CD4-positive, alpha-beta T cell treated with Interleukin-10 for 1 hour (primary cell): ENCODE measurements at regions not wholly inside any gene's neighbourhood (a gene's known extent, or its start where the extent isn't known, plus 50 kb on each side); places are given as distances from the start of the nearest gene placed in this dataset.
"Not testable (repeated sequence)": the region's sequence is repeated elsewhere in the genome, so short reads cannot be mapped to it uniquely, and the experiment has no call there.

Experiments used
- DNase-seq: peaks from one replicate; pipeline ENCODE4 v3.0.0-alpha.2; 2020

DNA sequence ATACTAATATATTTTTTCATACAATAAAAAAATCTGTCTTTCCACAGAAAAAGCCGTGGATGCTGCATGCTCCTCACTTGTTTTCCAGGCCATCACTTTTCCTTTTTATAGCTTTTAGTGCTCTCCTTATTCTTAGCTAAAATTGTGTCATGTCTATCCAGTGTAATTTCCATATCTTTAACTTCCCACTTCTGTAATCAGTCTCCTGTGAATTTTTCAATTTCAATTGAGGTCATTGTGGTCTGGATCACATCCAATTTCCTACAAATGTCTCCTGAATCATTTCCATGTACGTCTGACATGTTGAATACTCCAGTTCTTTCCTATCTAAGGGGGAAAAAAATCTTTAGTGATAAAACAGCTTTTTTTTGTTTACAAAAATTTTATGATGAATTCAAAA lies 838.2 kb upstream of the B3GALT2 start:
- DNase-seq, result no peak

DNA sequence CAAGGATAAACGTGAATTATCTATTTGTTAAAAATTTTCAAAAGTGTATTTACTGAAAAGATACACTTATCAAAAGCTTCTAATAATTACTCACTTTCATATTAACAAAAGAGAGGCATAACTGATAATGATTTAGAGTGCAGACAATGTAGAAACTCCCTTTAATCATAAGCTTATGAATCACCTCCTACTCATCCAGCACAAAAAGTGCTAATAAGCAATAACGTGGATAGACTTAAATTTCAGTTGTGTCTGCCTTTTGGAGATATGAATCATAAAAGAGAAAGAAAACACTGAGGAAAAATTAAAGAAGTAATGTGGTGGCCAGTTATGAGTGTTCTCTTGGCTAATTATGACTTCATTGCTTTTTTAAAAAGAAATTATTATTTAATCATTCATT lies 827.6 kb upstream of the B3GALT2 start:
- no peak for DNase-seq

DNA sequence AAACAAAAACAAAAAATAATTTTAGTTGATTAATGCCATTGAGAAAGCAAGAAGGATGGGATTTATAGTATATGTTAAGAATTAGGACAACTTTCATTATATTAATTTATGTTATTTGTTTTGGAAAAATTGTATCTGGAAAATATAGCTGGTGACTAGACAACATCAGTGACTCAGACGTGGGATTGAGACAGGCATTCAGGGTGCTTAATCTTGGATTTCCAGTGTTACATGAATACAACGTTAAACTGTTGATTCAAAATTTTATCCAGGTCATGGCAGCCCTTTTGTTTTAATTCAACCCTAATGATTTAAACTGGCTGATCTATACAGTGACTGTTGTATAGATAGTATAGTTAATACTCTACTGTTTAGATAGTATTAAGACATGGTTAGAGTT lies 827.1 kb upstream of the B3GALT2 start:
- no peak for DNase-seq

DNA sequence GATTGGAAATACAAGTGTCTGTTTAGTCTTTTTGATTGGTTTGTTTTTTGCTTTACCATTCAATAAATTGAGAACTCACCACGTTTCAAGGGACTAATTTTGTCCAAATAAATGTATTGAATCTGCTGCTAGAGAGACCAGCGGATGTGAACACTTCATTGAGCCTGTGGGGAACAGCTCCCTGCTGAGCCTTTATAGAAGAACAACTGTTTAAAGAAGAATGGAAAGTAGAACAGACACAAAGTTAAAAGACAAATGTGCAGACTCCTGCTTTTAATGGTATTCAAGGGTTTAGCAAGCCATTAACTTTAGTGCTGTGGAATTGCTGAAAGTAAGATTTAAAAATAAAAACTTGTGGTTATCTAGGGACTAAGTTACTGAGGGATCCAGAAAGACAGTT lies 817.7 kb upstream of the B3GALT2 start:
- no peak for DNase-seq

DNA sequence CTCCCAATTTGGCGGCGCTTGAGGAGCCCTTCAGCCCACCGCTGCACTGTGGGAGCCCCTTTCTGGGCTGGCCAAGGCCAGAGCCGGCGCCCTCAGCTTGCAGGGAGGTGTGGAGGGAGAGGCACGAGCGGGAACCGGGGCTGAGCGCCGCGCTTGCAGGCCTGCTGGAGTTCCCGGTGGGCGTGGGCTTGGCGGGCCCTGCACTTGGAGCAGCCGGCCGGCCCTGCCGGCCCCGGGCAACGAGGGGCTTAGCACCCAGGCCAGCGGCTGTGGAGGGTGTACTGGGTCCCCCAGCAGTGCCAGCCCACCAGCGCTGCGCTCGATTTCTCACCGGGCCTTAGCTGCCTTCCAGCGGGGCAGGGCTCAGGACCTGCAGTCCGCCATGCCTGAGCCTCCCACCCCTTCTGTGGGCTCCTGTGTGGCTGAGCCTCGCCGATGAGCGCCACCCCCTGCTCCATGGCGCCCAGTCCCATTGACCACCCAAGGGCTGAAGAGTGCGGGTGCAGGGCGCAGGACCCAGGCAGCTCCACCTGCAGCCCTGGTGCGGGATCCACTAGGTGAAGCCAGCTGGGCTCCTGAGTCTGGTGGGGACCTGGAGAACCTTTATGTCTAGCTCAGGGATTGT lies 815.4 kb upstream of the B3GALT2 start:
- DNase-seq, result not testable (repeated sequence)

DNA sequence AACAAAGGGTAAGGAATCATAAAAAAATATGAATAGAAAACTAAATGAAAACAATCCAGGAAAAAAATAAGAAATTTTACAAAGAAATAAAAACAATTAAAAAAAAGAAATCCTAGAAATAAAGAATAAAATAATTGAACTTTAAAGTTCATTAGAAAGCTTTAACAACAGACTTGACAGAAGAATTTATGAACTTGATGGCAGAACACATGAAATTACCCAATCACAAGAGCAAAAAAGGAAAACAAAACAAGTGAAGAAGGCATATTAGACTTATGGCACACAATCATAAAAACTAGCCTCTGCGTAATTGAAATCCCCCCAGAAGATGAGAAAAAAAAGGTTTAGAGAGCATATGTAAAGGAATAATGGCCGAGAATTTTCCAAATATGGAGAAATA lies 802.5 kb upstream of the B3GALT2 start:
- no peak for DNase-seq

DNA sequence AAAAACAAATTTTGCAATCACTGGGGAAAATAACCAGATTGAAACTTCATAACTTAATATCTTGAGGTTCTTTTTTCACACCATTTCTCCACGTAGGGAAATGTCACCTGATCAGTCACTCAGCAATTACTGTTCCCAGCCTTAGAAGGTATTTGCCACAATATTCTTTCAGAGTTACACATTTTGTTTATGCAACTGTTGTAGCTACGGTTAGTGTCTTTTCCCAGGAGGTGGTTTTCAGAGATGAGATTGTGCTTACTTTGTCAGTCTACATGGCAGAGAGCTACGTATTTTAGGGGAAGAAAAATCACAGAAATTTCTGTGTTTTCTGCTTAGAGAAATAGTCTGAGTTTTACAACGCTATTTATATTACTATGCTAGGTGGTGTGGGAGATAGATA lies 792.8 kb upstream of the B3GALT2 start:
- DNase-seq, result no peak

DNA sequence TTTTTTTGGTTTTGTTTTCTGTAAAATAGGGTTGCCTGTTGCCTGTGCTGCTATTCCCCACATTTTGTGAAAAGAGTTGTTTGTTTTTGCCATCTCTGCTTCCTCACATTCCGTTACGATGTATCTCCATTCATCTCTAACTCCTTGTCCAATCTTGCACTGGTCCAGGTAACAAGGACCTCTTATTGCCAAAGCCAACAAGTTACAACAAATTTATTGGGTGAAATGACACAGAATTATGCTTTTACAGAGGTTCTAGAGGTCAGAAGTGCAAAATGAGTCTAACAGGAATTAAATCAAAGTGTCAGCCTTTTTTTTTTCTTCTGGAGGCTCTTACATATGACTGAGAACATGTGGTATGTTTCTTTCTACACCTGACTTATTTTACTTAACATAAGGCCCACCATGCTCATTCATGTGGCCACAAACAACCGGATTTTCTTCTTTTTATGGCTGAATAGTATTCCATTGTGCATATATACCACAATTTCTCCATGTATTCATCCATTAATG lies 787.9 kb upstream of the B3GALT2 start:
- no peak for DNase-seq

DNA sequence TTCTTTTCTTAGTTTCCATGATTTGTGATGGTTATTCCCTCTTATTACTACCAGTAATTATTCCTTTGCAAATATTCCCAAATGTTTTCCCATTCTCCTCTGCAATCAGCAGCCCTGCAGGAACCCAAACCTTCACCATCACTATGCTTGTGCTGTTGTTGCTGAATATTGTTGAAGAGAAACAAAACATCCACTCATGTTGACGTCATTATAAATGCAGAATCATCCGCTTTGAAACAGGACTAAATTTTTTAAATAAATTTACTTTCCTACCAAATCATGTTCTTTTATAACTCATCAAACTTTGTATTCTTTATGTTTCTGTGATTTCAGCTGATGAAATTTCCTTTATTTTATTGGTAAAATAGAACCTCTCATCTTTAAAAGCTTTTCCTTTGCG lies 787.0 kb upstream of the B3GALT2 start:
- no peak for DNase-seq

DNA sequence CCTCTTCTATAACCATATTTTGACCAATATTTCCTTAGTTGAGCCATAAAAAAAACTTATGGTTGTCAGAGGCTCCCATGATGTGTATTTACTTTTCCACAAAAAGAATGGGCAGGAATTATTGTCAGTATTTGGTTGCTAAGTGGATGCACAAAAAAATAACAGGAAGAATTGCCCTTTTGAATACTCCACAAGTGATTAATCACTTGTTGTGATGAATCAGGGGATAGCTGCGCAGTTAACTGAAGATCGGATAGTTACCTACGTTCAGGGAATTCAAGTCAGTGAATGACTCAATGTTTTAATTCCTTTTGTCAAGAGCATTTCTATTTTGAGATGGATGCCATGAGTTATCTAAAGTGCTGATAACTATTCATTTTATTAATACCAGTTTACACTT lies 785.2 kb upstream of the B3GALT2 start:
- no peak for DNase-seq

DNA sequence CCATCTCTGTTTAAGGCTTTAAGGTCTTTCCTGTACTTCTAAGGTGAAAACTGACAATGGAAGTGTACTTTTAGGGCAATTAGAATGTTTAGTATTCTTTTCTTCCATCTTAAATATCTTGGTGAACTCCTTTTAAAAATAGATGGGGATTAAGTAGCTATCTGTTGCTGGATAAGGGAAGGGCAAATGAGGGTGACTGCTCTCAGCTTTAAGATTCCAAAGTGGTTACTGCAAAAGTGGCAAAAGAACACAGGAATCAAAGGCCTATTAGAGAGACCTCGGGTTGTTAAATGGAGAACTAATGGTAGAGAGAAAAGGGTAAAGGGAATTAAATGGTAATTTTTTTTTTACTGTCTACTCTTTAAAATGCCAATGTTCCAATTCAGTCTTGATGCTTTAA lies 774.1 kb upstream of the B3GALT2 start:
- DNase-seq, result no peak

DNA sequence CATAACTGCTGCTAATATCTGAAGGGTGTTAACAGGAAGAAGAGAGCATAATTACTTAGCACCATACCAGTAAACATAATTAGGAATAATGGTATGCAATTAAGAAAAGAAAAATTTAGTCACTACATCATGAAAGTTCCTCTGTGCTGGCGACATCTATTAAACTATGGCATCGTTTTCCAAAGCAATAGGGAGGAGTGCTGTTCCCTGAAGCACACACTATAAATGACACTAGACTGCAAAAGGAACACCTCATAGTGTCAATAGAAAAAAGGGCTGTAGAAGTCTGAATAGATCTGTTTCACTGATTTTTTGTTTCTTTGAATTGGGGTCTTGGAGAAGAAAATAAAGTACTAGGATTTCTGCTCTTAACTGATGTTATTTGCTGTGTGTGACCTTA lies 773.6 kb upstream of the B3GALT2 start:
- DNase-seq, result no peak

DNA sequence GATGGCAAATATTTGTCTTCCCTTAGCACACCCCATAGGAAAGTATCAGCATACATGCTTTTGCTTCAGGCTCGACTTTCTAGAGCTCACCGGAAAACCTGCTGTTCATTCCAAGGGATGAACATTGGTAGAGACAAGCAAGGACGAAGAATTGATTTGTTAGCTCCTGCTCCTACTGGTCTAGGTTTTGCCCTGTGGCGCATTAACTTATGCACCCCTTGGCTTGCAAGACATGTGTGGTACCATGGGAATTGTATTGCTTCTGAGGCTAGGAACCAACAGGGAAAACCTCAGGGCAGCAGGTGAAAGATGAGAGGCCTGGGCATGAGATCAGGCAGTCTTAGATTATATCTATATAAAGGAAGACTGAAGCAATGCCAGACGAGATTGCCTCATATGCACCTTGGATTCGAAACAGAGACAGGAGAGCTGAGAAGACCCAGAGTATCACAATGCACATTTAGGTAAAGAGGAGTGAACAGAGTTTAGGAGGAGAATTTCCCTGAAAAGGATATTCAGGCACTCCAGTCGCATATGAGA lies 771.2 kb upstream of the B3GALT2 start:
- no peak for DNase-seq

DNA sequence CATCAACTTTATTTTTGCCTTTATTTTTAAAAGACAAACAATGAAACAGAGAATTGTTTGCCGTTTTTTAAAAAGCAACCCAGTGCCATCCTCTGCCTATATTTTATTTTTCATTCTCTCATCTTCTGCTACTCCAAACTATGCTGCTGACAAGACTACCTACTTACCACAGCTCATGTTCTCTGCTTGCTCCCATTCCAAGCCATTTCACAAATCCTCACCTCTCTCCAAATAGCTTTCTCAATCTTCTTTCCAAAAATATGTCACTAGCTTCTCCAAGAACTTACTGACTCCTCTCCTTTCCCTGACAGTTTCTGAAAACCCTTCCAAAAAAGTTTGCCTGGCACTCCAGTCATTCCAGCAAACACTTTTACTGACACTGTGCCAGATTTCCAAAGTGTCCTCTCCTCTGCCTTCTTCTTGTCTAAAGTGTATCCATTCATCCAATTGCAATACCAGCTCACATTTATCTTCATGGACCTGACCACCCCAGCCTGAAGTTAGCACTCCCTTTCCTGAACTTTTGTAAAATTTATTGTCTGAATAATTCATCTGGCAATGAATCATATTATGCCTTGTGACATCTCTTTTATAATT lies 766.5 kb upstream of the B3GALT2 start:
- DNase-seq, result no peak

DNA sequence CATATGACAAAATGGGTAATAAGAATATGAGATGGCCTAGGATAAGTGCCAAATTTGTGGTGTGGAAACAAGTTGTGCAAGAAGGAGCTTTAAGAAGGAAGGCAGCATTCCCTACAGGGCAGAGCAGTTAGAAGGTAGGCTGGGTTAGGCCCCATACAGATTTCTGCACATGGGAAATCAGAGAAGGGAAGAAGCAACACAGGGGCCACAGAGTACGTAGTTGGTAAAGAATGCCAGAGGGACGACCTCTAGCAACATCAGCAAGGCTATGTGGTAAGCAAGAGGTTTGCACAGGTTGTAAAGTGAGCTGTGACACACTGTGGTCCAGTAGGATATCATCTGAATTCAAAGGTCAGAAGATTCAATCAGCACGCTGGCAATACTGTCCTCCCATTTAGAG lies 765.6 kb upstream of the B3GALT2 start:
- DNase-seq, result no peak

DNA sequence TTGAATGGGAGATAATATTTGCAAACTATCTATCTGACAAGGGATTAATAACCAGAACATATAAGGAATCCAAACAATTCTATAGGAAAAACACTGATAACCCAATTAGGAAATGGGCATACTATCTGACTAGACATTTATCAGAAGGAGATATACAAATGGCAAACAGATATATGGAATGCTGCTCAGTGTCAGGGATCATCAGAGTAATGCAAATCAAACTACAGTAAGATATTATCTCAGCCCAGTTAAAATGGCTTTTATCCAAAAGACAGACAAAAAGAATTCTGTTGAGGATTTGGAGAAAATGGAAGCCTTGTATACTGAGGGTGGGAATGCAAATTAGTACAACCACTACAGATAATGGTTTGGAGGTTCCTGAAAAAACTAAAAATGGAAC lies 758.0 kb upstream of the B3GALT2 start:
- no peak for DNase-seq

DNA sequence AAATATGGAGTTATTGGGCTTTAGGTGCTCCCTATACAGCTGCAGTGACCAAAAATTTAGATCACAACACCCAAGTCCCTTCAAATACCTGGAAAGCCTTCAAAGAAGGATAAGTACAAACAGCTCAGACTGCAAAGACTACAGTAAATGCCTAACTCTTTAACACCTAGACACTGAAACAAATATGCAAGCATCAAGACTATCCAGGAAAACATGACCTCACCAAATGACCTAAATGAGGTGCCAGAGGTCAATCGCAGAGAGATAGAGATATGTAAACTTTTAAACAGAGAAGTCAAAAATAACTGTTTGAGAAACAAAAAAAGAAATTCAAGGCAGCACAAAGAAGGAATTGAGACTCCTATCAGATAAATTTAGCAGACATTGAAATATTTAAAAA lies 753.8 kb upstream of the B3GALT2 start:
- no peak for DNase-seq

DNA sequence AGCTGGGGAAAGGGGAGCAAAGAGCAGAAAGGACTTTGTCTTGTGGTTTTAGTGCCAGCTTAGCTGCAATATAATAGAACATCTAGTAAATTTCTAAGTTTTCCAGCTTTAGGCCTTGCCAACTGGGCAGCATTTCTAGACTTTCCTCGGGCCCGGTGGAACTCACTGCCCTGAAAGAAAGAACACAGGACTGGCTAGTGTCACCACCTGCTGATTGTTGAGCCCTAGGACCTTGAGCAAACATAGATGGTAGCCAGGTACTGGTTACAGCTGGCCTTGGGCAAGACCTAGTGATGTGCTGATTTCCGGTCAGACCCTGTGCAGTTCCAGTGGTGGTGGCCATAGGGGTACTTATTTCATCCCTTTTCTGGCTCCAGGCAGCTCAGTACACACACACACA lies 753.2 kb upstream of the B3GALT2 start:
- no peak for DNase-seq

DNA sequence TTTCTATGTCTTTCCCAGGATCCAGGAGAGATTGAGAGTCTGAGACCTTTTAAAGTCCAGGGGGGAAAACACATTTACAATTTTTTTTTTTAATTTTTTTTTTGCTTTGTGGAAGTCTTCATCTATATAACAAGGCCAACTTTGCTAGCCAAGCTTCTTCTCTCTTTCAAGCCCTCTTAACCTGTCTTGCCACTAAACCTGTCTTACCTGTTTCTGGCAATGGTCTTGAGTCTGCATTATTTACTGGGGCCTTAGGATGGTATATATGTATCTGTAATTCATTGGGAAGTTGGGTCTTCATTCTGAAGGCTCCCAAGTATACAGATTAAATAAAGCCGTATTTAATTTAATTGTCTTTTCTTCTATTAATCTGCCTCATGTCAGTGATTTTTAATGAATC lies 750.9 kb upstream of the B3GALT2 start:
- DNase-seq, result no peak

DNA sequence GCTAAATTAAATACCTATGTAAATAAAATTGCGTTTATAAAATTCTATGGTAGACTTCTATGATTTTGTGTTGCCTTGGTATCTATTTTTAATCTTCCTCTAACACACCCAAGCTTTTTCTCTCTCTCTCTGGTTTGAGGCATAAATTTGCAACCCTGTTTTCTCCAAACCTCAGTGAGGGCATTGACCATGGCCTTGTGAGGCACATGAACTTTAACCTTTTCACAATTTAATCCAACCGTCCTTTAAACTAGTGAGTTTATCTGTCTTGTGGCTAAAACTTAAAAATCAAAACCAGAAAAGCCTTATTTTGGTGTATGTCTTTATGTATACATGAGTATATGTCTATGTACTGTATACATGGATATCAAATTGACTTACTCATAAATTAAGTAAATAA lies 746.6 kb upstream of the B3GALT2 start:
- no peak for DNase-seq

DNA sequence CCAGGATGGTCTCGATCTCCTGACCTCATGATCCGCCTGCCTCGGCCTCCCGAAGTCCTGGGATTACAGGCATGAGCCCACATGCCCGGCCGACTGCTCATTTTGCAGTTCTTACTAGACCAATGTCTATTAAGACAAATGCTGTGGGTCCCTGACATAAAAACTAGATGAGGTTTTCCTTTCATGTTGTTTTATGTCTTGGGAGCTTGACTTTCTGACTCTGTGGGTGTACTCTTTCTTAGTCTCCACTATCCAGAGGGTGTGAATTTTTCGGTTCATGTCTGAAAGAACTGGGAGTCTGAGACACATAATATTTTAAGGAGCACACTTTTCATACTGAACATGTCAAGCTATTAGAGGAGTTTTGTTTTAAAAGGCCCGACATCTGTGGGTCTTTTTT lies 744.9 kb upstream of the B3GALT2 start:
- no peak for DNase-seq

DNA sequence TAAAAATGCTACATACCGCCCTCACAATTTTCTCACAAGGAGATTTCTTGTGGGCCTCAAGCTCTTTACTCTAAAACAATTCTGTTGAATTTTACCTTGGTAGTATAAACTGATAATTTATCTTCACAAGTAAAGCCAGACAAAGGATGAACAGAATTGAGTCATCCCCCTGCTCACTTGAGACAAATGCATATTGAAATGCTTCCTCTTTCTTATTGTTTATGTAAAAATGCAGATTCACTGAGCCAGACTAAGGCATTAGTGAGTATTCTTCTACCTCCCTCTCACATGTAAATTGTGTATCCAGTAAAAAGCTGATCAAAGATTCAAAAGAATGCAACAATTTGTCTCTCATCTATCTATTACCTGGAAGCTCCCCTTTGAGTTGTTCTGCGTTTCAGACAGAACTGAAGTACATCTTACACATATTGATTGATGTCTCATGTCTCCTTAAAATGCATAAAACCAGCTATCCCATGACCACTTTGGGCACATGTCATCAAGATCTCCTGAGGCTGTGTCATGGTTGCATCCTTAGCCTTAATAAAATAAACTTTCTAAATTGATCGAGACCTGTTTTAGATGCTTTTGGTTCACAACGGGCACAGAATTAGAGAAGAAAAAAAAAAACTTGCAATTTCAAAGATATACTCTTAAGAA lies 743.1 kb upstream of the B3GALT2 start:
- DNase-seq, result no peak

DNA sequence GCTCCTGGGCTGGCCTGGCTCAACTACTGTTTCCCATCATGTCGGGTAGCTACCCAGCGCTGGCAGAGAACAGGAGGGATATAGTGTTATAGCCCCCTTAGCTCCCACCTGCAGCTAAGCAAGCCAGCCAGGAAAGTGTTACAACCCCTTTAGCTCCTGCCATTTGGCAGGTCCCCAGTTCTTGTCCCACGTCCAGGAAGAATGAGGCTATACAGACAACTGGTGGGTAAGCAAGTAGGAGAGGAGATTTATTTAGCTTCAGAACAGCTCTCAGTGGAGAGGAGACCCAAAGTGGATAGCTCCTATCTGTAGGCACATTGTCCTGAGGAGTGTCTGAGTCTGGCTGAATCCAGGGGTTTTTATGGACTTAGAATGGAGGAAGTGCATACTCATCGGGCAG lies 741.1 kb upstream of the B3GALT2 start:
- no peak for DNase-seq

DNA sequence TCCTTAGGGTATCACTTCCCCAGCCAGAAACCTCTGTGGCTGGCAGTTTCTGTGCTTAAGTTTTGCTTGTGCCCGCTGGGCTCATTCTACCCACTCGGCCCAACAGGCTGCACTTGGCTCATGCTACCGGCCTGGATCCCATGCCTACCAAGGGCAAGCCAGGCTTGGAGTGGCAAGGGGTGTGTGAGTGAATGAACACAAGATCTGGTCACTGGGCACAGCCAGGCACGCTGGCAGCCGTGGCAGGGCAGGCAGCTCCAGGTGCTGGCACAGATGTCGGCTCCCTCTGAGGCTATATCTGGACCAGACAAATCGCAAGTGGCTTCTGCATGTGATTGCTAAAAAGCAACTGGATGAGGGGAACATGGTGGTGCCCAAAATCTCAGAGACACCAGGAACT lies 740.5 kb upstream of the B3GALT2 start:
- DNase-seq, result no peak
